Suprapubic skin (tissue), 4 donors: ENCODE measurements at regions not wholly inside any gene's neighbourhood (a gene's known extent, or its start where the extent isn't known, plus 50 kb on each side); places are given as distances from the start of the nearest gene placed in this dataset.

ENCODE experiments used
- DNase-seq, 2 donors: peaks; one replicate each; pipeline ENCODE4 v3.0.0-alpha.2; 2019; ENCODE audit warnings: low spot score in 2 of 2
- H3K27ac ChIP-seq: fragments of 200-600 bp; sonication (generic); one replicate; pipeline ENCODE4 v1.5.1; 2019
- H3K27me3 ChIP-seq: fragments of 200-600 bp; sonication (generic); one replicate; pipeline ENCODE4 v1.5.1; 2019
- H3K36me3 ChIP-seq: fragments of 200-600 bp; sonication (generic); one replicate; pipeline ENCODE4 v1.5.1; 2019
- H3K4me1 ChIP-seq: fragments of 200-600 bp; sonication (generic); one replicate; pipeline ENCODE4 v1.5.1; 2019
- H3K4me3 ChIP-seq: fragments of 200-600 bp; sonication (generic); one replicate; pipeline ENCODE4 v1.5.1; 2019; ENCODE audit warnings: mild to moderate bottlenecking
- H3K9me3 ChIP-seq: fragments of 200-600 bp; sonication (generic); one replicate; pipeline ENCODE4 v1.5.1; 2019
- EP300 ChIP-seq: sonication (generic); formaldehyde crosslinking; IDR thresholded peaks from one replicate; pipeline ENCODE4 v1.6.1; 2017; ENCODE audit warnings: antibody characterized with exemption
- POLR2A ChIP-seq, 2 donors: fragments of 450-650 bp; IDR thresholded peaks; one replicate each; pipeline ENCODE4 v1.6.1; 2017; ENCODE audit warnings: antibody characterized with exemption in 2 of 2, mild to moderate bottlenecking in 2 of 2, moderate library complexity in 2 of 2
- POLR2AphosphoS5 ChIP-seq, 3 donors: sonication (generic); formaldehyde crosslinking; IDR thresholded peaks; one replicate each; pipeline ENCODE4 v1.6.1; 2017; ENCODE audit warnings: antibody characterized with exemption in 3 of 3
- WGBS: methylation state at CpG from one replicate; pipeline ENCODE4 v1.1.5; 2018; 5-methylcytosine and 5-hydroxymethylcytosine counted together
- TF ChIP-seq, protein P1 (sequence below), 2 donors: fragments of 200-600 bp in 1 of 2; fragments of 450-650 bp in 1 of 2; sonication (generic) in 1 of 2; IDR thresholded peaks; one replicate each; pipeline ENCODE4 v1.5.1; 2016 to 2019; ENCODE audit warnings: antibody characterized with exemption in 2 of 2, mild to moderate bottlenecking in 1 of 2, moderate library complexity in 1 of 2

DNA sequence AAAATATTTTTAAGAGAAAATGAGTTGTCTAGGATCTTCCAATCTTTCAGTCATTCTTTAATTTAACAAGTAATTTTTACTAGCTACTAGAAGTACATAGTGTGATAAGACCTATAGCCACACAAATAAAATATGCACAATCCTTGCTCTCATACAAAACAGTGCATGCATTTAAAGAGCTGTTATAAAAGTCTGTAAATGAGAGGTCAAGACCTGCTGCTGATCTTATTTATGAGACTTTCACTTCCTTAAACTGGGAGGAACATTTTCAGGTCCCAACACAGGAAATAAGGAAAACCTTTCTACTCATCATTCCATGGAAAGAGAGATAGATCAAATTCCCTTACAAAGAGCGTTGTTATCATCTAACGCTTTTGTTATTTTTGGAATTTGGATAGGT, 54.2 kb upstream of the PAM start:
- TF ChIP-seq, protein P1, sequence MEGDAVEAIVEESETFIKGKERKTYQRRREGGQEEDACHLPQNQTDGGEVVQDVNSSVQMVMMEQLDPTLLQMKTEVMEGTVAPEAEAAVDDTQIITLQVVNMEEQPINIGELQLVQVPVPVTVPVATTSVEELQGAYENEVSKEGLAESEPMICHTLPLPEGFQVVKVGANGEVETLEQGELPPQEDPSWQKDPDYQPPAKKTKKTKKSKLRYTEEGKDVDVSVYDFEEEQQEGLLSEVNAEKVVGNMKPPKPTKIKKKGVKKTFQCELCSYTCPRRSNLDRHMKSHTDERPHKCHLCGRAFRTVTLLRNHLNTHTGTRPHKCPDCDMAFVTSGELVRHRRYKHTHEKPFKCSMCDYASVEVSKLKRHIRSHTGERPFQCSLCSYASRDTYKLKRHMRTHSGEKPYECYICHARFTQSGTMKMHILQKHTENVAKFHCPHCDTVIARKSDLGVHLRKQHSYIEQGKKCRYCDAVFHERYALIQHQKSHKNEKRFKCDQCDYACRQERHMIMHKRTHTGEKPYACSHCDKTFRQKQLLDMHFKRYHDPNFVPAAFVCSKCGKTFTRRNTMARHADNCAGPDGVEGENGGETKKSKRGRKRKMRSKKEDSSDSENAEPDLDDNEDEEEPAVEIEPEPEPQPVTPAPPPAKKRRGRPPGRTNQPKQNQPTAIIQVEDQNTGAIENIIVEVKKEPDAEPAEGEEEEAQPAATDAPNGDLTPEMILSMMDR (IDR thresholded peaks at IDR 0.05), result no peak
- no peak for TF ChIP-seq POLR2AphosphoS5 (IDR thresholded peaks at IDR 0.05)
- no peak for TF ChIP-seq POLR2A (IDR thresholded peaks at IDR 0.05)
- no peak for TF ChIP-seq EP300
- WGBS, result 69% methylated on average over 2 of the region's 2 CpGs
- no peaks in the 10 kb centered on the region for H3K4me1 ChIP-seq
- H3K36me3 ChIP-seq, result no peaks in the 10 kb centered on the region
- DNase-seq, result no peak
- no peak overlapping the region for H3K4me3 ChIP-seq
- no peaks in the 10 kb centered on the region for H3K9me3 ChIP-seq
- no peak overlapping the region for H3K27ac ChIP-seq
- no peaks in the 10 kb centered on the region for H3K27me3 ChIP-seq

DNA sequence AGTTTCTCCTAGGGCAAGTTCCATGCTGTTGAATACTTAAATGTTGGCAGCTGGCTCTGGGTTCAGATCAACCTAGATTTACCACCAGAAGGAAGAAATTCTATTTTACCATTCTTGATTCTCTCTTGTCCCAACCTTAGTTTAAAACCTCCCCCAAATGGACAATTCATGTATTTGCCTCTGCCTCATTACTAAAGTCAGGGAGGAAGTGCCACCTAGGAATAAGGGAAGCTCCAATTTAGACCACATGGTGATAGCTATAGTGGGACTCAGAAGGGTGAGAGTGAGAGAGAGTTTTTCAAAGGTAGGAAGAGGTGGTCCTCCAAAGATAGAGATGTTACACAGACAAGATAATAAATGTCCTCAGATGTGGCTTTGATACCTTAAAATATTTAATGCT, 53.4 kb upstream of the PAM start:
- no peak overlapping the region for H3K27ac ChIP-seq
- H3K4me1 ChIP-seq, result no peaks in the 10 kb centered on the region
- no peaks in the 10 kb centered on the region for H3K27me3 ChIP-seq
- TF ChIP-seq, protein P1 (IDR thresholded peaks at IDR 0.05), result no peak
- no peak for TF ChIP-seq POLR2A (IDR thresholded peaks at IDR 0.05)
- no peak for DNase-seq
- H3K4me3 ChIP-seq, result no peak overlapping the region
- no peaks in the 10 kb centered on the region for H3K9me3 ChIP-seq
- H3K36me3 ChIP-seq, result no peaks in the 10 kb centered on the region
